ENCODE measurements at regions not wholly inside any gene's neighbourhood (a gene's known extent, or its start where the extent isn't known, plus 50 kb on each side); places are given as distances from the start of the nearest gene placed in this dataset.

GRCh38 chr2:157182834-157183396 is 74.6 kb upstream of the GALNT5 start:
- no peaks in the 10 kb centered on the region for H3K9me3 Mint-ChIP-seq (ENCODE audit: low read depth)
- ChIA-PET POLR2A (no interaction called here), CTCF (interaction anchor here (0.7 to 2.2 kb wide), 2 partner anchors 11 to 949 kb away, joined by 3 to 10 read pairs; no protein-coding TSS in a partner anchor)
- no peak for DNase-seq
- H3K4me1 Mint-ChIP-seq, result peaks cover 11% of the 10 kb centered on the region
- intact Hi-C loops (cut with DNase I, micrococcal nuclease), result no loop called here
- H3K27me3 Mint-ChIP-seq, result peaks cover 3% of the 10 kb centered on the region
- H3K27ac Mint-ChIP-seq, result no peak overlapping the region
- H3K4me3 Mint-ChIP-seq, result no peak overlapping the region
- peak; percentile 65 for ATAC-seq
- H3K36me3 Mint-ChIP-seq (ENCODE audit: low read depth), result no peaks in the 10 kb centered on the region

- Mint-ChIP-seq H3K4me3 (no peak overlapping the region), H3K36me3 (ENCODE audit: low read depth) (no peaks in the 10 kb centered on the region), H3K27me3 (peaks cover 2% of the 10 kb centered on the region), H3K9me3 (ENCODE audit: low read depth) (no peaks in the 10 kb centered on the region), H3K27ac (no peak overlapping the region), H3K4me1 (peaks cover 11% of the 10 kb centered on the region)
- CTCF ChIA-PET, result no interaction called here
- DNase-seq, result no peak
- no peak for ATAC-seq
- POLR2A ChIA-PET, result no interaction called here
- intact Hi-C loops (cut with DNase I, micrococcal nuclease), result no loop called here
These were observed 73.2 kb upstream of the GALNT5 start for GRCh38 chr2:157184161-157184895.

GRCh38 chr2:157185476-157186227 is 71.9 kb upstream of the GALNT5 start:
- Mint-ChIP-seq H3K9me3 (ENCODE audit: low read depth) (no peaks in the 10 kb centered on the region), H3K4me3 (no peak overlapping the region), H3K27me3 (peaks cover 1% of the 10 kb centered on the region), H3K27ac (no peak overlapping the region), H3K4me1 (peaks cover 11% of the 10 kb centered on the region), H3K36me3 (ENCODE audit: low read depth) (no peaks in the 10 kb centered on the region)
- intact Hi-C loops (cut with DNase I, micrococcal nuclease), result no loop called here
- DNase-seq (no peak), ATAC-seq (no peak)
- ChIA-PET POLR2A (no interaction called here), CTCF (no interaction called here)

- Mint-ChIP-seq H3K27me3 (peaks cover 1% of the 10 kb centered on the region), H3K9me3 (ENCODE audit: low read depth) (no peaks in the 10 kb centered on the region), H3K27ac (no peak overlapping the region), H3K4me1 (no peaks in the 10 kb centered on the region), H3K4me3 (no peak overlapping the region), H3K36me3 (ENCODE audit: low read depth) (no peaks in the 10 kb centered on the region)
- intact Hi-C loops (cut with DNase I, micrococcal nuclease), result loop anchor here (5.0 to 10.0 kb wide), 4 partner anchors 598 to 1813 kb away; partner anchors contain the start of gene NR4A2 (in 1 of the 2)
- CTCF ChIA-PET, result no interaction called here
- DNase-seq (no peak), ATAC-seq (no peak)
- POLR2A ChIA-PET, result interaction anchor here (0.5 kb wide), 1 partner anchor 90 kb away, joined by 3 read pairs; no protein-coding TSS in a partner anchor
These were observed 67.4 kb upstream of the GALNT5 start for GRCh38 chr2:157190151-157190550.

GRCh38 chr2:157191186-157191585 is 66.3 kb upstream of the GALNT5 start:
- Mint-ChIP-seq H3K27ac (no peak overlapping the region), H3K9me3 (ENCODE audit: low read depth) (no peaks in the 10 kb centered on the region), H3K4me1 (no peaks in the 10 kb centered on the region), H3K4me3 (no peak overlapping the region), H3K27me3 (no peaks in the 10 kb centered on the region), H3K36me3 (ENCODE audit: low read depth) (no peaks in the 10 kb centered on the region)
- intact Hi-C loops (cut with DNase I, micrococcal nuclease), result loop anchor here (5.0 to 10.0 kb wide), 4 partner anchors 599 to 1814 kb away; partner anchors contain the start of gene NR4A2 (in 1 of the 2)
- CTCF ChIA-PET, result no interaction called here
- DNase-seq (no peak), ATAC-seq (no peak)
- POLR2A ChIA-PET, result no interaction called here

GRCh38 chr2:157192445-157193423 is 64.8 kb upstream of the GALNT5 start:
- CTCF ChIA-PET, result interaction anchor here (0.6 to 2.4 kb wide), 14 partner anchors 10 to 1824 kb away, joined by 3 to 16 read pairs (median 4); no protein-coding TSS in a partner anchor
- H3K36me3 Mint-ChIP-seq (ENCODE audit: low read depth), result no peaks in the 10 kb centered on the region
- DNase-seq (no peak), ATAC-seq (no peak)
- peaks cover 2% of the 10 kb centered on the region for H3K27me3 Mint-ChIP-seq
- H3K4me1 Mint-ChIP-seq, result no peaks in the 10 kb centered on the region
- POLR2A ChIA-PET, result no interaction called here
- no peak overlapping the region for H3K27ac Mint-ChIP-seq
- intact Hi-C loops (cut with DNase I, micrococcal nuclease), result loop anchor here (2.0 to 10.0 kb wide), 5 partner anchors 600 to 1816 kb away; partner anchors contain the start of gene NR4A2 (in 1 of the 2)
- no peak overlapping the region for H3K4me3 Mint-ChIP-seq
- no peaks in the 10 kb centered on the region for H3K9me3 Mint-ChIP-seq (ENCODE audit: low read depth)

- Mint-ChIP-seq H3K4me3 (no peak overlapping the region), H3K27ac (no peak overlapping the region), H3K36me3 (ENCODE audit: low read depth) (no peaks in the 10 kb centered on the region), H3K27me3 (peaks cover 2% of the 10 kb centered on the region), H3K4me1 (no peaks in the 10 kb centered on the region), H3K9me3 (ENCODE audit: low read depth) (no peaks in the 10 kb centered on the region)
- ATAC-seq (no peak), DNase-seq (no peak)
- ChIA-PET POLR2A (no interaction called here), CTCF (interaction anchor here (0.6 to 2.4 kb wide), 19 partner anchors 11 to 1825 kb away, joined by 3 to 16 read pairs (median 4); no protein-coding TSS in a partner anchor)
- intact Hi-C loops (cut with DNase I, micrococcal nuclease), result loop anchor here (2.0 to 10.0 kb wide), 5 partner anchors 601 to 1817 kb away; partner anchors contain the start of gene NR4A2 (in 1 of the 2)
These were observed 64.0 kb upstream of the GALNT5 start for GRCh38 chr2:157193461-157193860.

- H3K4me3 Mint-ChIP-seq, result no peak overlapping the region
- DNase-seq (peak; percentile 21), ATAC-seq (peak; percentile 63)
- no peaks in the 10 kb centered on the region for H3K9me3 Mint-ChIP-seq (ENCODE audit: low read depth)
- POLR2A ChIA-PET, result no interaction called here
- no peaks in the 10 kb centered on the region for H3K36me3 Mint-ChIP-seq (ENCODE audit: low read depth)
- H3K4me1 Mint-ChIP-seq, result no peaks in the 10 kb centered on the region
- no peak overlapping the region for H3K27ac Mint-ChIP-seq
- intact Hi-C loops (cut with DNase I, micrococcal nuclease), result loop anchor here (2.0 to 10.0 kb wide), 5 partner anchors 301 to 1817 kb away; partner anchors contain the start of gene NR4A2 (in 1 of the 2)
- peaks cover 2% of the 10 kb centered on the region for H3K27me3 Mint-ChIP-seq
- CTCF ChIA-PET, result interaction anchor here (0.6 to 2.4 kb wide), 18 partner anchors 11 to 1820 kb away, joined by 3 to 16 read pairs (median 4); no protein-coding TSS in a partner anchor
These were observed 63.3 kb upstream of the GALNT5 start for GRCh38 chr2:157194097-157194688.

GRCh38 chr2:157194844-157195243 is 62.7 kb upstream of the GALNT5 start:
- peaks cover 2% of the 10 kb centered on the region for H3K27me3 Mint-ChIP-seq
- intact Hi-C loops (cut with DNase I, micrococcal nuclease), result loop anchor here (2.0 to 10.0 kb wide), 5 partner anchors 302 to 1818 kb away; partner anchors contain the start of gene NR4A2 (in 1 of the 2)
- H3K4me3 Mint-ChIP-seq, result no peak overlapping the region
- no peak overlapping the region for H3K27ac Mint-ChIP-seq
- DNase-seq (no peak), ATAC-seq (no peak)
- ChIA-PET POLR2A (no interaction called here), CTCF (interaction anchor here (0.7 to 2.4 kb wide), 3 partner anchors 13 to 65 kb away, joined by 3 to 7 read pairs (median 3); no protein-coding TSS in a partner anchor)
- H3K36me3 Mint-ChIP-seq (ENCODE audit: low read depth), result no peaks in the 10 kb centered on the region
- H3K9me3 Mint-ChIP-seq (ENCODE audit: low read depth), result no peaks in the 10 kb centered on the region
- no peaks in the 10 kb centered on the region for H3K4me1 Mint-ChIP-seq

- Mint-ChIP-seq H3K9me3 (ENCODE audit: low read depth) (no peaks in the 10 kb centered on the region), H3K36me3 (ENCODE audit: low read depth) (no peaks in the 10 kb centered on the region), H3K4me3 (no peak overlapping the region), H3K4me1 (no peaks in the 10 kb centered on the region), H3K27me3 (peaks cover 2% of the 10 kb centered on the region), H3K27ac (no peak overlapping the region)
- DNase-seq (no peak), ATAC-seq (no peak)
- CTCF ChIA-PET, result interaction anchor here (0.6 kb wide), 1 partner anchor 922 kb away, joined by 3 read pairs; no protein-coding TSS in a partner anchor
- intact Hi-C loops (cut with DNase I, micrococcal nuclease), result loop anchor here in 1 of 2 experiments (10.0 kb wide), 2 partner anchors 792 to 862 kb away; partner anchors contain the start of gene NR4A2
- POLR2A ChIA-PET, result no interaction called here
These were observed 60.5 kb upstream of the GALNT5 start for GRCh38 chr2:157196956-157197355.

Data from activated CD4-positive, alpha-beta T cell treated with anti-CD3 and anti-CD28 coated beads for 36 hours (primary cell).